ENCODE measurements at regions not wholly inside any gene's neighbourhood (a gene's known extent, or its start where the extent isn't known, plus 50 kb on each side); places are given as distances from the start of the nearest gene placed in this dataset.

- TF ChIP-seq CTCF (IDR thresholded peaks at IDR 0.05; ENCODE audit: insufficient read depth, low read depth, low read length) (no peak), EZH2 (IDR thresholded peaks at IDR 0.05; ENCODE audit: insufficient read depth, low read length) (no peak)
These were observed 465.9 kb downstream of the ADCYAP1 start for GRCh38 chr18:1370552-1370951.

All from astrocyte (in vitro differentiated cells and primary cell).